Thyroid gland (tissue), 4 donors: ENCODE measurements at regions not wholly inside any gene's neighbourhood (a gene's known extent, or its start where the extent isn't known, plus 50 kb on each side); places are given as distances from the start of the nearest gene placed in this dataset.

ENCODE experiments used
- CTCF ChIP-seq, 6 experiments: fragments of 200-600 bp in 3 of 6; fragments of 450-650 bp in 3 of 6; sonication (generic) in 3 of 6; IDR thresholded peaks; one replicate each; pipeline ENCODE4 v1.5.1; 2016 to 2019; ENCODE audit warnings: antibody characterized with exemption in 6 of 6, mild to moderate bottlenecking in 2 of 6, inconsistent platforms in 1 of 6, moderate library complexity in 1 of 6
- POLR2A ChIP-seq, 2 donors: fragments of 450-650 bp; IDR thresholded peaks; one replicate each; pipeline ENCODE4 v1.6.1; 2017; ENCODE audit warnings: antibody characterized with exemption in 2 of 2, mild to moderate bottlenecking in 2 of 2, moderate library complexity in 1 of 2

DNA sequence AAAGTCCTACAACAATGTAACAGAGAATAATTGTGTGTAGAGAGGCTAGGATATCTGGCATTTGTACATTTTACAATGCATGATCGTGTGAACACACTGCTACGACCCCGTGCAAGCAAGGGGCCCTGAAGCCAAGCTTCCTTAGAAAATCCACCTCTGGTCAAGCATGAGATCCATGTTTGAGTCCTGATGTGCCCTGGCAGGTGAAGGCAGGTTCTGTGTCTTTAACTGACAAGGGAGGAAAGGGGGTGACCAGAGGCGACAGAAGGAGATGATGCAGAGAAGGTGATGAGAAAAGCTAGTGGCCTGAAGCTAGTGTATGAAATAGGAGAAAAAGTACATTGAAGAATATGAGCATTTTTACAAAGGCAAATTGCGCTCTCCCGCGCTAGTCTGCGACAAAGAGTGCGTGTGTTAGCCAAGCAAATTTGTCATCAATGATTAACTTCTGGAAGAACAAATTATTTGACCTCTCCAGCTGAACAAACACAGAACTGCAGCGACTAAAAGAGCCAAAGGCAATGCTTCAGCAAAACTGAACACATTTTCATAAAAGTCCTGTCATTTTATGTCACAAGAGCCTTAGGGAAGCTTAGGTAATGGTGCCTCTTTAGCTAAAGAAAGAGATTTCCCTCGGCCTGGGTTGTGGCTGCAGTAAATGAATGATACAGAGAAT lies 101.7 kb upstream of the DAPK1 start:
- TF ChIP-seq CTCF (IDR thresholded peaks at IDR 0.05) (no peak), POLR2A (IDR thresholded peaks at IDR 0.05) (no peak)
